ENCODE measurements at regions not wholly inside any gene's neighbourhood (a gene's known extent, or its start where the extent isn't known, plus 50 kb on each side); places are given as distances from the start of the nearest gene placed in this dataset.

- TF ChIP-seq REST (IDR thresholded peaks at IDR 0.05; ENCODE audit: low read depth, low read length) = no peak
- TF ChIP-seq EZH2phosphoT487 (IDR thresholded peaks at IDR 0.05; ENCODE audit: borderline replicate concordance, low read depth) = no peak
- TF ChIP-seq CTCF (IDR thresholded peaks at IDR 0.05) = no peak
- no peak for TF ChIP-seq NFIC (IDR thresholded peaks at IDR 0.05; ENCODE audit: borderline replicate concordance)
- no peak for TF ChIP-seq SMC3 (IDR thresholded peaks at IDR 0.05; ENCODE audit: low read depth, low read length)
- TF ChIP-seq JUND (IDR thresholded peaks at IDR 0.05) = no peak
- TF ChIP-seq USF2 (IDR thresholded peaks at IDR 0.05; ENCODE audit: borderline replicate concordance, low read depth, low read length) = no peak
These were observed 221.5 kb upstream of the NUDT4 start for GRCh38 chr12:93156086-93156716.

All from SK-N-SH (cell line).